Neural progenitor cell (in vitro differentiated cells): ENCODE measurements at regions not wholly inside any gene's neighbourhood (a gene's known extent, or its start where the extent isn't known, plus 50 kb on each side); places are given as distances from the start of the nearest gene placed in this dataset.

Experiments used
- DNase-seq: peaks from one replicate; pipeline ENCODE4 v3.0.0-alpha.2; 2016; ENCODE audit warnings: low spot score
- H2AFZ ChIP-seq: fragments of 200-600 bp; sonication (generic); replicated peaks from 2 replicates; pipeline ENCODE4 v1.6.1; 2016; ENCODE audit warnings: antibody characterized with exemption
- H3F3A ChIP-seq: fragments of 200-600 bp; sonication (generic); 2 replicates; pipeline ENCODE4 v1.6.1; 2016; ENCODE audit warnings: antibody characterized with exemption, low read depth
- H3K27ac ChIP-seq: fragments of 200-600 bp; sonication (generic); 2 replicates; pipeline ENCODE4 v1.5.1; 2016; ENCODE audit warnings: mild to moderate bottlenecking
- H3K27me3 ChIP-seq: fragments of 200-600 bp; sonication (generic); 2 replicates; pipeline ENCODE4 v1.6.1; 2016; ENCODE audit warnings: mild to moderate bottlenecking, moderate library complexity
- H3K36me3 ChIP-seq: fragments of 200-600 bp; sonication (generic); 2 replicates; pipeline ENCODE4 v1.5.1; 2016
- H3K4me1 ChIP-seq: fragments of 200-600 bp; sonication (generic); 2 replicates; pipeline ENCODE4 v1.6.1; 2016; ENCODE audit warnings: mixed run types
- H3K4me2 ChIP-seq: fragments of 200-600 bp; sonication (generic); 2 replicates; pipeline ENCODE4 v1.6.1; 2016
- H3K4me3 ChIP-seq: fragments of 200-600 bp; sonication (generic); 2 replicates; pipeline ENCODE4 v1.5.1; 2016
- H3K79me2 ChIP-seq: fragments of 200-600 bp; sonication (generic); 2 replicates; pipeline ENCODE4 v1.6.1; 2016; ENCODE audit warnings: low read depth
- H3K9ac ChIP-seq: fragments of 200-600 bp; sonication (generic); 2 replicates; pipeline ENCODE4 v1.6.1; 2016
- H3K9me3 ChIP-seq: fragments of 200-600 bp; sonication (generic); 2 replicates; pipeline ENCODE4 v1.5.1; 2016; ENCODE audit warnings: low read depth
- H4K20me1 ChIP-seq: fragments of 200-600 bp; sonication (generic); 2 replicates; pipeline ENCODE4 v1.6.1; 2016; ENCODE audit warnings: low read depth
- H3K27ac Mint-ChIP-seq: 3 replicates; pipeline ENCODE4 v1.8.0; 2021; ENCODE audit warnings: mixed read lengths
- H3K27me3 Mint-ChIP-seq: 2 replicates; pipeline ENCODE4 v1.8.0; 2022; ENCODE audit warnings: low read depth, mild to moderate bottlenecking, inconsistent platforms, moderate library complexity, mixed read lengths; ENCODE audit not compliant: insufficient read depth
- H3K36me3 Mint-ChIP-seq: 3 replicates; pipeline ENCODE4 v1.8.0; 2021; ENCODE audit warnings: mixed read lengths
- H3K4me1 Mint-ChIP-seq: 3 replicates; pipeline ENCODE4 v1.8.0; 2021; ENCODE audit warnings: mixed read lengths
- H3K4me3 Mint-ChIP-seq: 3 replicates; pipeline ENCODE4 v1.8.0; 2021; ENCODE audit warnings: mild to moderate bottlenecking, moderate library complexity, mixed read lengths
- H3K9me3 Mint-ChIP-seq: 3 replicates; pipeline ENCODE4 v1.8.0; 2020; ENCODE audit warnings: mixed read lengths
- EZH2 ChIP-seq: fragments of 200-600 bp; sonication (generic); IDR thresholded peaks from 2 replicates; pipeline ENCODE4 v1.6.1; 2017; ENCODE audit warnings: antibody characterized with exemption, mild to moderate bottlenecking, moderate library complexity
- EZH2phosphoT487 ChIP-seq: fragments of 200-600 bp; sonication (generic); IDR thresholded peaks from 2 replicates; pipeline ENCODE4 v1.6.1; 2017; ENCODE audit warnings: antibody characterized with exemption
- TF ChIP-seq, protein P1 (sequence below): fragments of 200-600 bp; sonication (generic); IDR thresholded peaks from 2 replicates; pipeline ENCODE4 v1.5.1; 2017; ENCODE audit warnings: antibody characterized with exemption, mild to moderate bottlenecking

DNA sequence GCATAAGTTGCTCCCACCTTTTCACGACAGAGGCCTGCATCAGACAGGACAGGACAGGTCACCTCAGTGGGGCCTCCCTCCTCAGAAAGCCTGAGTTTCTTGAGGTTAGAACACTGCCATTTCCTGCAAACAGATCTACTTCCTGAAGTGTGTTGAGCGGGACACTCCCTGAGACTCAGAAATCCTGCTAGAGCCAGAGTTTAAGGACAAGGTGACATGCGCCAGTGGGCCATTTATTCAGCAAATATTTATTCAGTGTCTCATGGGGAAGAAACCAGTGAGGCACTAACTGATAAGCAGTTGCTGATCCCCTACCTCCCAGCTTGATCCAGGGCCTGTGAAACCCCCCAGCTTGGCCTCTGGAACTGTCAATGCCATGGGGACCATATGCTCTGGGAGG, 454.6 kb downstream of the SOX6 start:
- H3K36me3 ChIP-seq = no peaks in the 10 kb centered on the region
- no peaks in the 10 kb centered on the region for H4K20me1 ChIP-seq
- H3F3A ChIP-seq = no peaks in the 10 kb centered on the region
- H3K4me3 Mint-ChIP-seq = no peak overlapping the region
- H3K4me1 ChIP-seq = peaks cover 3% of the 10 kb centered on the region
- DNase-seq = no peak
- H3K27me3 Mint-ChIP-seq = no peaks in the 10 kb centered on the region
- H3K9me3 Mint-ChIP-seq = no peaks in the 10 kb centered on the region
- no peak for TF ChIP-seq EZH2phosphoT487
- TF ChIP-seq EZH2 = no peak
- TF ChIP-seq, protein P1, sequence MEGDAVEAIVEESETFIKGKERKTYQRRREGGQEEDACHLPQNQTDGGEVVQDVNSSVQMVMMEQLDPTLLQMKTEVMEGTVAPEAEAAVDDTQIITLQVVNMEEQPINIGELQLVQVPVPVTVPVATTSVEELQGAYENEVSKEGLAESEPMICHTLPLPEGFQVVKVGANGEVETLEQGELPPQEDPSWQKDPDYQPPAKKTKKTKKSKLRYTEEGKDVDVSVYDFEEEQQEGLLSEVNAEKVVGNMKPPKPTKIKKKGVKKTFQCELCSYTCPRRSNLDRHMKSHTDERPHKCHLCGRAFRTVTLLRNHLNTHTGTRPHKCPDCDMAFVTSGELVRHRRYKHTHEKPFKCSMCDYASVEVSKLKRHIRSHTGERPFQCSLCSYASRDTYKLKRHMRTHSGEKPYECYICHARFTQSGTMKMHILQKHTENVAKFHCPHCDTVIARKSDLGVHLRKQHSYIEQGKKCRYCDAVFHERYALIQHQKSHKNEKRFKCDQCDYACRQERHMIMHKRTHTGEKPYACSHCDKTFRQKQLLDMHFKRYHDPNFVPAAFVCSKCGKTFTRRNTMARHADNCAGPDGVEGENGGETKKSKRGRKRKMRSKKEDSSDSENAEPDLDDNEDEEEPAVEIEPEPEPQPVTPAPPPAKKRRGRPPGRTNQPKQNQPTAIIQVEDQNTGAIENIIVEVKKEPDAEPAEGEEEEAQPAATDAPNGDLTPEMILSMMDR = no peak
- H3K9ac ChIP-seq = no peak overlapping the region
- H3K27me3 ChIP-seq = no peaks in the 10 kb centered on the region
- H3K4me3 ChIP-seq = no peak overlapping the region
- H3K27ac ChIP-seq = no peak overlapping the region
- H3K79me2 ChIP-seq = no peaks in the 10 kb centered on the region
- peaks cover 37% of the 10 kb centered on the region for H3K4me1 Mint-ChIP-seq
- no peaks in the 10 kb centered on the region for H3K9me3 ChIP-seq
- H3K27ac Mint-ChIP-seq = peak overlapping the region; percentile 53
- no peaks in the 10 kb centered on the region for H3K36me3 Mint-ChIP-seq
- no peak overlapping the region for H3K4me2 ChIP-seq
- H2AFZ ChIP-seq = no peak overlapping the region

DNA sequence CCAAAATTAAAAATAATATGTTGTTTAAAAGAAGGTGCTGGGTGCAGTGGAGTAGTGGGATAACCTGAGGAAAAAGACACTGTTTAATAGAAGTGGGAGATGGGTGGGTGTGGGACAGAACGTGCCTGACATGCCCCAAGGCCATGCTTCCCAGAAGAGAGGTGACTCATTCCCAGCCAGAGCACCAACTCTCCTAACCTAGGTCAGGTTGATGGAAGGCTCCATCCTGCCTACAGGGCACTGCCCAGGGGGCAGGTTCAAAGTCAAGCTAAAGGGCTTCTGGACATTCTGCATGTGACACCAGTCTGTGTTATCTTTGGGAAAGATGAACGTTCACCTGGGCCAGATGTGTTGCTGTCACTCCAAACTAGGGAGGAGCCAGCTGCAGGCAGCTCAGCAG, 453.1 kb downstream of the SOX6 start:
- H3K36me3 ChIP-seq = no peaks in the 10 kb centered on the region
- Mint-ChIP-seq H3K9me3 (no peaks in the 10 kb centered on the region), H3K4me3 (no peak overlapping the region), H3K36me3 (no peaks in the 10 kb centered on the region), H3K27ac (no peak overlapping the region), H3K4me1 (peaks cover 26% of the 10 kb centered on the region), H3K27me3 (no peaks in the 10 kb centered on the region)
- no peak overlapping the region for H3K9ac ChIP-seq
- H3K4me2 ChIP-seq = no peak overlapping the region
- H3K9me3 ChIP-seq = no peaks in the 10 kb centered on the region
- H3F3A ChIP-seq = no peaks in the 10 kb centered on the region
- H3K79me2 ChIP-seq = no peaks in the 10 kb centered on the region
- no peaks in the 10 kb centered on the region for H3K27me3 ChIP-seq
- no peak overlapping the region for H3K27ac ChIP-seq
- H3K4me1 ChIP-seq = peaks cover 3% of the 10 kb centered on the region
- H2AFZ ChIP-seq = no peak overlapping the region
- H3K4me3 ChIP-seq = no peak overlapping the region
- no peaks in the 10 kb centered on the region for H4K20me1 ChIP-seq
- no peak for TF ChIP-seq EZH2
- TF ChIP-seq, protein P1 = no peak
- no peak for TF ChIP-seq EZH2phosphoT487
- DNase-seq = no peak

DNA sequence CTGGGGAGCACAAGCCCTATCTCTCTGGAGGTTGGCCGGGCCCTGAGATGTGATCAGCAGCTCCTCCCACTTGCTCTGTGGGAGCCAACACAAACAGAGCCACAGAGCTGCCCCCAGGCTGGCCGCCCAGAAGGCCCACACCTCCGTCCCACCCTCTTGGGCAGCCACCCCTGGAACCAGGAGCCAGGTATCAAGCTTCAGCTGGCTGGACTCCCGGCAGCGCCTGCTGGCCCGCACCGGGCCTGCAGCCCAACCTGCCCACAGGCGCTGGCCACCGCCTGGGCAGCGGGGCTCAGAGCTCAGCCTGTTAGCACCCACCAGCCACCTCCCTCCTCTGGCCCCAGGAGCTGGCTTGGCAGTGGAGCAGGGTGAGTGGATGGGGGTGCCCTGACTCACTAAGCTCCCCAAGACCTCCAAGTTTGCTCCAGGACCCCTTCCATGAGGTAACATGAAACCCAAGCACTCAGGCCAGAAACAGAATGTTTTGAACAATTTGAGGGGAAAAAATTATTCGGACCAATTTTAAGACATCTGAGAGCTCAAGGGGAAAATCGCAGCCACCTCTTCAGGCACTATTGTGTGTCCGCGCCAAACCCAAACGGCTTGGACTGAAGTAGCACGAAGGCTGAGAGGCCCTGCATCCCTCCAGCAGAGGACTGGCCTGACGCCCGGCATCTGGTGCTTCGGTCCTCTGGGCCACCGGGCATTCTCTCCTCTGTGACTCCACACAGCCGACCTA, 450.8 kb downstream of the SOX6 start:
- no peaks in the 10 kb centered on the region for H3K27me3 ChIP-seq
- Mint-ChIP-seq H3K9me3 (no peaks in the 10 kb centered on the region), H3K4me1 (peaks cover 29% of the 10 kb centered on the region), H3K27me3 (no peaks in the 10 kb centered on the region), H3K36me3 (no peaks in the 10 kb centered on the region), H3K27ac (peak overlapping the region; percentile 55), H3K4me3 (no peak overlapping the region)
- H3K36me3 ChIP-seq = no peaks in the 10 kb centered on the region
- no peak overlapping the region for H3K9ac ChIP-seq
- no peak overlapping the region for H3K27ac ChIP-seq
- H3K4me2 ChIP-seq = no peak overlapping the region
- no peak overlapping the region for H3K4me3 ChIP-seq
- TF ChIP-seq, protein P1 = no peak
- TF ChIP-seq EZH2phosphoT487 = no peak
- no peak for TF ChIP-seq EZH2
- H2AFZ ChIP-seq = no peak overlapping the region
- no peaks in the 10 kb centered on the region for H3K9me3 ChIP-seq
- H3K4me1 ChIP-seq = peaks cover 3% of the 10 kb centered on the region
- no peaks in the 10 kb centered on the region for H3F3A ChIP-seq
- DNase-seq = no peak
- H4K20me1 ChIP-seq = no peaks in the 10 kb centered on the region
- H3K79me2 ChIP-seq = no peaks in the 10 kb centered on the region
